ENCODE measurements at regions not wholly inside any gene's neighbourhood (a gene's known extent, or its start where the extent isn't known, plus 50 kb on each side); places are given as distances from the start of the nearest gene placed in this dataset.

DNA sequence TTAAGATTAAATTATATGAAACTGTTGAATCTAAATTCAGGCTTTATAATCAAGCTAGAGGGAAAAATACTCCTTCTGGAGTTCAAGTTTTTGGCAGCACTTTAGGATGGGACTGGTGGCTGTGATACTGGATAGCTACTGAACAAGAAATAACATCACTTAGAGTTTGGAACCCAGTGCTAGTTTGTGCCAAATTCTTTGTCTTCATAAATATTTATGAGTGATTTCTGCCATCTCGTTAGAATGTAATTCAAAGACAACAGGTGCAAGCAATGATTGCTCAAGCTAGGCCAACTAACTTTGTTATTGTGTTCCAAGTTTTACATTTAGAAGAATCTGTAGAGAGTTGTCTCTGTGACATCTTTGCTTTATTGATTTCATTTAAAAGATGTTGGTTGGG lies 417.9 kb downstream of the FAT4 start:
- Histone ChIP-seq H3K27me3 (ENCODE audit: control insufficient read depth in 4 of 4, insufficient read depth in 4 of 4, low read length in 3 of 4) (no peaks in the 10 kb centered on the region), H3K9ac (ENCODE audit: low read depth in 1 of 2, low read length in 2 of 2) (no peak overlapping the region), H3K36me3 (ENCODE audit: control insufficient read depth in 4 of 4, insufficient read depth in 3 of 4, low read depth in 1 of 4, low read length in 3 of 4) (no peaks in the 10 kb centered on the region), H3K4me1 (ENCODE audit: control insufficient read depth in 4 of 4, insufficient read depth in 4 of 4, low read length in 3 of 4) (no peaks in the 10 kb centered on the region), H3K9me3 (ENCODE audit: control insufficient read depth in 4 of 4, low read length in 3 of 4) (no peaks in the 10 kb centered on the region), H3K27ac (ENCODE audit: low read depth in 1 of 2, low read length in 2 of 2) (no peak overlapping the region), H3K4me3 (ENCODE audit: low read depth in 1 of 3, low read length in 3 of 3) (no peak overlapping the region)
- DNase-seq (ENCODE audit: low spot score) = no peak
- 62% methylated on average over 1 of the region's 1 CpG for WGBS
- no peak for TF ChIP-seq TAF1 (conservative IDR thresholded peaks at IDR 0.05)
- TF ChIP-seq, protein P1, sequence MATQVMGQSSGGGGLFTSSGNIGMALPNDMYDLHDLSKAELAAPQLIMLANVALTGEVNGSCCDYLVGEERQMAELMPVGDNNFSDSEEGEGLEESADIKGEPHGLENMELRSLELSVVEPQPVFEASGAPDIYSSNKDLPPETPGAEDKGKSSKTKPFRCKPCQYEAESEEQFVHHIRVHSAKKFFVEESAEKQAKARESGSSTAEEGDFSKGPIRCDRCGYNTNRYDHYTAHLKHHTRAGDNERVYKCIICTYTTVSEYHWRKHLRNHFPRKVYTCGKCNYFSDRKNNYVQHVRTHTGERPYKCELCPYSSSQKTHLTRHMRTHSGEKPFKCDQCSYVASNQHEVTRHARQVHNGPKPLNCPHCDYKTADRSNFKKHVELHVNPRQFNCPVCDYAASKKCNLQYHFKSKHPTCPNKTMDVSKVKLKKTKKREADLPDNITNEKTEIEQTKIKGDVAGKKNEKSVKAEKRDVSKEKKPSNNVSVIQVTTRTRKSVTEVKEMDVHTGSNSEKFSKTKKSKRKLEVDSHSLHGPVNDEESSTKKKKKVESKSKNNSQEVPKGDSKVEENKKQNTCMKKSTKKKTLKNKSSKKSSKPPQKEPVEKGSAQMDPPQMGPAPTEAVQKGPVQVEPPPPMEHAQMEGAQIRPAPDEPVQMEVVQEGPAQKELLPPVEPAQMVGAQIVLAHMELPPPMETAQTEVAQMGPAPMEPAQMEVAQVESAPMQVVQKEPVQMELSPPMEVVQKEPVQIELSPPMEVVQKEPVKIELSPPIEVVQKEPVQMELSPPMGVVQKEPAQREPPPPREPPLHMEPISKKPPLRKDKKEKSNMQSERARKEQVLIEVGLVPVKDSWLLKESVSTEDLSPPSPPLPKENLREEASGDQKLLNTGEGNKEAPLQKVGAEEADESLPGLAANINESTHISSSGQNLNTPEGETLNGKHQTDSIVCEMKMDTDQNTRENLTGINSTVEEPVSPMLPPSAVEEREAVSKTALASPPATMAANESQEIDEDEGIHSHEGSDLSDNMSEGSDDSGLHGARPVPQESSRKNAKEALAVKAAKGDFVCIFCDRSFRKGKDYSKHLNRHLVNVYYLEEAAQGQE (IDR thresholded peaks at IDR 0.05) = no peak
- no peak for TF ChIP-seq HNF4A (conservative IDR thresholded peaks at IDR 0.05)
- no peak for TF ChIP-seq HNF4G (IDR thresholded peaks at IDR 0.05)
- no peak for TF ChIP-seq SP1 (IDR thresholded peaks at IDR 0.05)
- TF ChIP-seq FOXA1 (IDR thresholded peaks at IDR 0.05) = no peak
- no peak for TF ChIP-seq GABPA (IDR thresholded peaks at IDR 0.05 in 1 of 2, conservative IDR thresholded peaks at IDR 0.05 in 1 of 2)
- TF ChIP-seq JUND (IDR thresholded peaks at IDR 0.05) = no peak

DNA sequence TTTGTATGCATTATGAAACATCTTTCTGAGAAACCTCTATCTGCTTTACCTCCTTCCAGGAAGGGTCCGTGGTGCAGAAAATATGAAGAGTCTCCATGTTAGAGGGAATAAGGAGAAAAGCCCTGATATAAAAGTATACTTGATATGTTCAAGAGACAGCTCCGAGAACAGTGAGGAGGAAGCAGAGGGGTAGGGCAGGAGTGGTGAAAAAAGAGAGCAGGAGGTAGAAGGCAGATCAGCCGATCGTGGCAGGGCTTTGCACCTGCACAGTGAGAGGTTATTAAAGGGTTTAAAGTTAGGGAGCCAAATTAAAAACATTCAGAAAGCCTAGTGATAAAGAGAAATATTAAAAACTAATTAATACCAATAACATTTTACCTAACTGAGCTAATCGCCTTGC lies 419.7 kb downstream of the FAT4 start:
- no peak for DNase-seq (ENCODE audit: low spot score)
- H3K4me1 ChIP-seq (ENCODE audit: control insufficient read depth in 4 of 4, insufficient read depth in 4 of 4, low read length in 3 of 4) = no peaks in the 10 kb centered on the region
- TF ChIP-seq FOXA1 (IDR thresholded peaks at IDR 0.05) (no peak), RAD21 (IDR thresholded peaks at IDR 0.05) (no peak), JUND (IDR thresholded peaks at IDR 0.05) (no peak), GABPA (IDR thresholded peaks at IDR 0.05 in 1 of 2, conservative IDR thresholded peaks at IDR 0.05 in 1 of 2) (no peak), HNF4A (conservative IDR thresholded peaks at IDR 0.05) (no peak), RXRA (IDR thresholded peaks at IDR 0.05) (no peak), YY1 (IDR thresholded peaks at IDR 0.05) (no peak), NR2F2 (IDR thresholded peaks at IDR 0.05) (no peak), HNF4G (IDR thresholded peaks at IDR 0.05) (no peak), FOXA2 (IDR thresholded peaks at IDR 0.05) (no peak), EGR1 (IDR thresholded peaks at IDR 0.05; ENCODE audit: low read depth in 2 of 2) (no peak), TAF1 (conservative IDR thresholded peaks at IDR 0.05) (no peak)
- TF ChIP-seq, protein P2, sequence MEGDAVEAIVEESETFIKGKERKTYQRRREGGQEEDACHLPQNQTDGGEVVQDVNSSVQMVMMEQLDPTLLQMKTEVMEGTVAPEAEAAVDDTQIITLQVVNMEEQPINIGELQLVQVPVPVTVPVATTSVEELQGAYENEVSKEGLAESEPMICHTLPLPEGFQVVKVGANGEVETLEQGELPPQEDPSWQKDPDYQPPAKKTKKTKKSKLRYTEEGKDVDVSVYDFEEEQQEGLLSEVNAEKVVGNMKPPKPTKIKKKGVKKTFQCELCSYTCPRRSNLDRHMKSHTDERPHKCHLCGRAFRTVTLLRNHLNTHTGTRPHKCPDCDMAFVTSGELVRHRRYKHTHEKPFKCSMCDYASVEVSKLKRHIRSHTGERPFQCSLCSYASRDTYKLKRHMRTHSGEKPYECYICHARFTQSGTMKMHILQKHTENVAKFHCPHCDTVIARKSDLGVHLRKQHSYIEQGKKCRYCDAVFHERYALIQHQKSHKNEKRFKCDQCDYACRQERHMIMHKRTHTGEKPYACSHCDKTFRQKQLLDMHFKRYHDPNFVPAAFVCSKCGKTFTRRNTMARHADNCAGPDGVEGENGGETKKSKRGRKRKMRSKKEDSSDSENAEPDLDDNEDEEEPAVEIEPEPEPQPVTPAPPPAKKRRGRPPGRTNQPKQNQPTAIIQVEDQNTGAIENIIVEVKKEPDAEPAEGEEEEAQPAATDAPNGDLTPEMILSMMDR (IDR thresholded peaks at IDR 0.05; ENCODE audit: low read depth, low read length, missing input control) = no peak
- TF ChIP-seq, protein P1 (IDR thresholded peaks at IDR 0.05) = no peak
- TF ChIP-seq, protein P3, sequence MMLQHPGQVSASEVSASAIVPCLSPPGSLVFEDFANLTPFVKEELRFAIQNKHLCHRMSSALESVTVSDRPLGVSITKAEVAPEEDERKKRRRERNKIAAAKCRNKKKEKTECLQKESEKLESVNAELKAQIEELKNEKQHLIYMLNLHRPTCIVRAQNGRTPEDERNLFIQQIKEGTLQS (IDR thresholded peaks at IDR 0.05) = no peak
- TF ChIP-seq, protein P4, sequence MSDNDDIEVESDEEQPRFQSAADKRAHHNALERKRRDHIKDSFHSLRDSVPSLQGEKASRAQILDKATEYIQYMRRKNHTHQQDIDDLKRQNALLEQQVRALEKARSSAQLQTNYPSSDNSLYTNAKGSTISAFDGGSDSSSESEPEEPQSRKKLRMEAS (IDR thresholded peaks at IDR 0.05) = no peak
- TF ChIP-seq, protein P5, sequence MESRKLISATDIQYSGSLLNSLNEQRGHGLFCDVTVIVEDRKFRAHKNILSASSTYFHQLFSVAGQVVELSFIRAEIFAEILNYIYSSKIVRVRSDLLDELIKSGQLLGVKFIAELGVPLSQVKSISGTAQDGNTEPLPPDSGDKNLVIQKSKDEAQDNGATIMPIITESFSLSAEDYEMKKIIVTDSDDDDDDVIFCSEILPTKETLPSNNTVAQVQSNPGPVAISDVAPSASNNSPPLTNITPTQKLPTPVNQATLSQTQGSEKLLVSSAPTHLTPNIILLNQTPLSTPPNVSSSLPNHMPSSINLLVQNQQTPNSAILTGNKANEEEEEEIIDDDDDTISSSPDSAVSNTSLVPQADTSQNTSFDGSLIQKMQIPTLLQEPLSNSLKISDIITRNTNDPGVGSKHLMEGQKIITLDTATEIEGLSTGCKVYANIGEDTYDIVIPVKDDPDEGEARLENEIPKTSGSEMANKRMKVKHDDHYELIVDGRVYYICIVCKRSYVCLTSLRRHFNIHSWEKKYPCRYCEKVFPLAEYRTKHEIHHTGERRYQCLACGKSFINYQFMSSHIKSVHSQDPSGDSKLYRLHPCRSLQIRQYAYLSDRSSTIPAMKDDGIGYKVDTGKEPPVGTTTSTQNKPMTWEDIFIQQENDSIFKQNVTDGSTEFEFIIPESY (IDR thresholded peaks at IDR 0.05) = no peak
- no peak overlapping the region for H3K4me3 ChIP-seq (ENCODE audit: low read depth in 1 of 3, low read length in 3 of 3)
- H3K36me3 ChIP-seq (ENCODE audit: control insufficient read depth in 4 of 4, insufficient read depth in 3 of 4, low read depth in 1 of 4, low read length in 3 of 4) = no peaks in the 10 kb centered on the region
- H3K27ac ChIP-seq (ENCODE audit: low read depth in 1 of 2, low read length in 2 of 2) = no peak overlapping the region
- H3K27me3 ChIP-seq (ENCODE audit: control insufficient read depth in 4 of 4, insufficient read depth in 4 of 4, low read length in 3 of 4) = no peaks in the 10 kb centered on the region
- H3K9me3 ChIP-seq (ENCODE audit: control insufficient read depth in 4 of 4, low read length in 3 of 4) = no peaks in the 10 kb centered on the region
- H3K9ac ChIP-seq (ENCODE audit: low read depth in 1 of 2, low read length in 2 of 2) = no peak overlapping the region
- WGBS = 80% methylated on average over 5 of the region's 5 CpGs
